ENCODE measurements at regions not wholly inside any gene's neighbourhood (a gene's known extent, or its start where the extent isn't known, plus 50 kb on each side); places are given as distances from the start of the nearest gene placed in this dataset.

- TF ChIP-seq POLR2A (IDR thresholded peaks at IDR 0.05; ENCODE audit: control extremely low read depth in 1 of 2, low read depth in 2 of 2, low read length in 2 of 2) (no peak), BACH1 (IDR thresholded peaks at IDR 0.05; ENCODE audit: low read length) (no peak), POLR2AphosphoS5 (IDR thresholded peaks at IDR 0.05; ENCODE audit: low read depth, low read length) (no peak), RFX5 (IDR thresholded peaks at IDR 0.05; ENCODE audit: borderline replicate concordance, low read depth, low read length) (no peak), YY1 (IDR thresholded peaks at IDR 0.05; ENCODE audit: low read depth, low read length) (no peak), TAF1 (IDR thresholded peaks at IDR 0.05; ENCODE audit: low read depth, low read length) (no peak), JUN (IDR thresholded peaks at IDR 0.05; ENCODE audit: low read depth, low read length) (no peak), CTCF (IDR thresholded peaks at IDR 0.05; ENCODE audit: control extremely low read depth in 1 of 3, insufficient read depth in 1 of 3, low read depth in 1 of 3, low read length in 3 of 3) (no peak), EZH2 (IDR thresholded peaks at IDR 0.05; ENCODE audit: low read depth, low read length, severe bottlenecking) (no peak)
Observed at GRCh38 chr7:136502162-136502561, 366.3 kb upstream of the CHRM2 start.
